ENCODE measurements at regions not wholly inside any gene's neighbourhood (a gene's known extent, or its start where the extent isn't known, plus 50 kb on each side); places are given as distances from the start of the nearest gene placed in this dataset.

GRCh38 chr5:135234242-135234641, 164.8 kb downstream of the MACROH2A1 start:
- DNase-seq = no peak

DNA sequence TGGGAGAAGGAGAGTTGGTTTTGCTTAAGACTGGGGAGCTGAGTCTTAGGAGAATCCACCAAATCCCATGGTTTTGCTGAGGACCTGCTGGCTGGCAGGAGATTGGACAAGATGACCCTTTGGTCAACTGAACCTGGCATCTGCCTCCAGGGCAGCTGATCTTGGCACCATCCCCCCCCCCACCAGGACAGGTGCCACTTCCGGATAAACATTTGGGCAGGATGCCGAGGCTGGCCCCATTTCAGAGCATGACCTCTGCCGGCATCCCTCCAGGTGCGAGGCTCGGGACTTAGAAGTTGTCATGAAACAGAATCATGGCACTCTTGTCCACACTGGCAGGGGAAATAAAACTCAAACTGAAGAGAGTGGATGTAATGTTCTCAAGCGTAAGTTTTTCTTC, 165.6 kb downstream of the MACROH2A1 start:
- DNase-seq = no peak

DNA sequence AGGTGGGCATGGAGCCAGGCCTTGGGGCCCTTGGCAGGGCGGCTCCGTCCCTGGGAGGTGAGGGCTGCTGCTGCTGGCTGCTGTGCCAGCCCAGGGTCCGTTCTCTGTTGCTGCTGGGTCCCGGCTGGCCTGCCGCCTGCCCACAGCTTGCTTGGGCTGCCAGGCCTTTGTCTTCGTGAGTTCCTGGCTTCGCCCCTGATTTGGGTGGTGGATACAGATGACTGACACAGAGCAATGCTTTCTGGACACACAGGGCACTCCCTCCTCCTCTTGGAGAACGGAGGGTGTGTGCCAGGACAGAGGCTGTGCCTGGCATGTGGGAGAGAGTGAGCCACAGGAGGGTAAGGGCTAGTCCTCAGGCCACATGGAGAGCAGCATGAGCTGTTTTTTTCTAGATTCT, 166.1 kb downstream of the MACROH2A1 start:
- no peak for DNase-seq

DNA sequence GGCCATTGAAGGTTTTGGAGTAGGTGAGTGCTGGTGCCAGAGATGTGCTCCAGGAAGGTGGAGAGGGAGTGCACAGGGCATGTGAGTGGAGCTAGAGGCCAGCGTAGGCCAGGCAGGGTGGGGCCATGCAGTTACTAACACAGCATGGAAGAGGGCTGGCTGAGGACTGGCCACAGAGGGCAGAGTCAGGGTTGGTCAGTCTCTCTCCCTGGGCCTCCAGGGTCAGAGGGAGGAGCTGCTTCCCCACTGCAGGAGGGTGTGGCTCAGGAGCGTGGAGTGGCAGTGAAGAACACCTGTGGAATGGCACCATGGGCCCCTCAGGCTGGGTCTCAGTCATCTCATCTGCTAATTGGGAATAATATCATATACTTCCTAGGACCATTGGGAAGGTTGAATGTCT, 167.7 kb downstream of the MACROH2A1 start:
- no peak for DNase-seq

DNA sequence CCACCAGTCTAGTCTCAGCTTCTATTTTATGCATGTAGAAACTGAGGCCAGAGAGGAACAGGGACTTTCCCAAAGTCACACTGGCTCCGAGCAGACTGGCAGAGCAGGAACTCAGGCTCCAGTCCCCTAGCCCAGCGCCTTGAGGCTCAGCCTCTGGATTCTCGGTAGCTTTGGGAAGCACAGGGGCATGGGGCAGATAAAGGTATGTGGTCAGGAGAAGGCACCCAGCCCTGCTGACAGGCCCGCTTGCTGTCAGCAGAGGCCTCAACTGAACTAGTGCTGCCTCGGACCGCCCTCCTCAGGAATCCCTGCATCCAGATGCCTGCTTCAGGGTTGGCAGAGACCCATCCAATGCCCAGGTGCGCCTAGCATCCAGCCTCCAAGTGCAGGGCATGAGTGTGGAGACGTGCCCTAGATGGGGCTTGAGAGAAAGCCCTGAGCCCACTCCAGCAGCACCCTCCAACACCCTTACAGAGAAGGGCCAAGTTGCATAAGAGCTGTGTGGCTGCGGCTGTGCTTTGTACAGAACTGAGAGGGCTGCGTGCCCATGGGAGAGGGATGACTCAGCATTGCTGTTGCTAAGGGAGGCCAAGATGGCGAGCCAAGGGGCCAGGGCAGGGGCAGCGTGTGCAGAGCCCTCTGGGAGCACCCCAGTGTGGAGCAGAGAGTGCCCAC, 168.6 kb downstream of the MACROH2A1 start:
- no peak for DNase-seq

GRCh38 chr5:135229679-135230132, 169.3 kb downstream of the MACROH2A1 start:
- DNase-seq = no peak

GRCh38 chr5:135229122-135229521, 169.9 kb downstream of the MACROH2A1 start:
- no peak for DNase-seq

GRCh38 chr5:135228222-135228621, 170.8 kb downstream of the MACROH2A1 start:
- no peak for DNase-seq

DNA sequence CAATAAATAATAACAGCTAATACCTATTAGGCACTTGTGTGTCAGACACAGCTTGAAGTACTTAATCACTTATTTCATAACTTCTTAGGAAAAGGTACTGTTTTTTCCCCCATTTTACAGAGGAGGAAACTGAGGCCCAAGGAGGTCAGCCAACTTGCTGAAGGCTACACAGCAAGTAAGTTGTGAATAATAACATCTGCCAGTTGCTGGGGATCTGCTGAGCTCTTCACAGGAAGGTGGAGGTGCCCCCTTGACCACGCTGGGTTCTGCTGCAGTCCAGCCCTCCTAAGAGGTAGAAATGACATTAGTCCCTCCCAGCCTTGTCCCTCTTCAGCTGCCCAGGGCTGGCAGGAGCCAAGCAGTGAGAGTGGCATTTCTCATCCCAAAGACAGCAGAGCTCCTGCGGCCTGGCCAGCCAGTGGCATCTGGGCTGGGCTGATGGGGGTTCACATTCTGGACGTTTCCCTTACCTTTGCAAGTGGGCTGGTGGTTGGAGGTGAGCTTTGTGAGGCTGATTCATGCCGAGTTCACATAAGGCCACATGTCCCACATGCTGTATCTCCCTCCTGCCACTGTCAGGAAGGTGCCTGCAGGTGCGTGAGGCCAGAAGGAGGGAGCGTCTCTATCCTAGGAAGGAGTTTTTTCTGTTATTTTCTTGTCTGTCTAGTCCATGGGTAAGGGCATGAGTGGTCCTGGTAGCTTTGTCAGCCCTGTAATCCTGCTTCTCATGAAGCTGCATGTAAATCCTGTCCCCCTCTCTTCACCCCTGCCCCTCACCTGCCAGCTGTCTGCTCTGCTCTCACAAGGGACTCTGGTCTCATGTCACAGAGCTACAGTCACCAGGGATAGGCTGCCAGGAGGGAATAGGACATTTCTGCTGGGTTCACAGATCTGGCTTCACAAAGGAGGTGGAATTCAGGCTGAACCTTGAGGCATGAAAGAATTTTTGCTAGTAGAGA, 171.7 kb downstream of the MACROH2A1 start:
- DNase-seq = no peak

GRCh38 chr5:135225856-135226560, 173.0 kb downstream of the MACROH2A1 start:
- no peak for DNase-seq

- DNase-seq = no peak
Observed at GRCh38 chr5:135223891-135224625, 175.0 kb downstream of the MACROH2A1 start.

- DNase-seq = no peak
Observed at GRCh38 chr5:135223404-135223803, 175.6 kb downstream of the MACROH2A1 start.

- no peak for DNase-seq
Observed at GRCh38 chr5:135222771-135223170, 176.3 kb downstream of the MACROH2A1 start.

GRCh38 chr5:135222171-135222681, 176.8 kb downstream of the MACROH2A1 start:
- DNase-seq = no peak

- DNase-seq = no peak
Observed at GRCh38 chr5:135221696-135222095, 177.3 kb downstream of the MACROH2A1 start.

DNA sequence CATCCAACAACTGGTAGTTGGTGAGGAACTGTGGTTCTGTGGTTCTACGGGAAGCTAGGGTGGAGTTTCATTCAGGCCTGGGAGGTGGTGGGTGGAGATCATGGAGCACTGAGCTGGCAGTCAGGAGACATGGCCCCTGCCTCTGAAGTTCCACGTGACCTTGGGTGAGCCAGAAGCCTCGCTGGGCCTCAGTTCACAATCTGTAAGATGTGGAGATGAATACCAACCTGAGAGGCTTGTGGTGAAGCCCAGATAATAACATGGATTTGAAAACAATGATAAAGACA, 177.9 kb downstream of the MACROH2A1 start:
- no peak for DNase-seq

- no peak for DNase-seq
Observed at GRCh38 chr5:135220394-135221186, 178.4 kb downstream of the MACROH2A1 start.

- DNase-seq = no peak
Observed at GRCh38 chr5:135219868-135220267, 179.2 kb downstream of the MACROH2A1 start.

- no peak for DNase-seq
Observed at GRCh38 chr5:135218790-135219568, 180.1 kb downstream of the MACROH2A1 start.

- no peak for DNase-seq
Observed at GRCh38 chr5:135218486-135218755, 180.6 kb downstream of the MACROH2A1 start.
